Progenitor cell of endocrine pancreas (in vitro differentiated cells): ENCODE measurements at regions not wholly inside any gene's neighbourhood (a gene's known extent, or its start where the extent isn't known, plus 50 kb on each side); places are given as distances from the start of the nearest gene placed in this dataset.

ENCODE experiments used
- DNase-seq: peaks from one replicate; pipeline ENCODE4 v3.0.0; 2021; ENCODE audit warnings: low spot score; ENCODE audit not compliant: unreplicated experiment
- H3K27ac Mint-ChIP-seq: 2 replicates; pipeline ENCODE4 v1.8.0; 2021; ENCODE audit warnings: mild to moderate bottlenecking, moderate library complexity, mixed read lengths
- H3K27me3 Mint-ChIP-seq: 2 replicates; pipeline ENCODE4 v1.8.0; 2021; ENCODE audit warnings: mixed read lengths
- H3K36me3 Mint-ChIP-seq: 2 replicates; pipeline ENCODE4 v1.8.0; 2022; ENCODE audit warnings: mixed read lengths; ENCODE audit not compliant: insufficient read depth
- H3K4me1 Mint-ChIP-seq: 2 replicates; pipeline ENCODE4 v1.8.0; 2021; ENCODE audit warnings: low read depth, mixed read lengths
- H3K4me3 Mint-ChIP-seq: 2 replicates; pipeline ENCODE4 v1.8.0; 2021; ENCODE audit warnings: low read depth, mild to moderate bottlenecking, moderate library complexity, mixed read lengths
- H3K9me3 Mint-ChIP-seq: 2 replicates; pipeline ENCODE4 v1.8.0; 2021; ENCODE audit warnings: low read depth, mixed read lengths
- CTCF ChIP-seq: fragments of 200-600 bp; sonication (generic); IDR thresholded peaks from one replicate; pipeline ENCODE4 v1.5.0; 2021; ENCODE audit warnings: antibody characterized with exemption, mild to moderate bottlenecking; ENCODE audit not compliant: unreplicated experiment

- Mint-ChIP-seq H3K9me3 (peaks cover 6% of the 10 kb centered on the region), H3K36me3 (no peaks in the 10 kb centered on the region), H3K27me3 (no peaks in the 10 kb centered on the region), H3K4me3 (no peak overlapping the region), H3K27ac (no peak overlapping the region), H3K4me1 (no peaks in the 10 kb centered on the region)
- no peak for TF ChIP-seq CTCF
- DNase-seq, result no peak
Observed at GRCh38 chr6:67854098-67854497, 781.0 kb upstream of the ADGRB3 start.

GRCh38 chr6:67839818-67840217, 795.3 kb upstream of the ADGRB3 start:
- Mint-ChIP-seq H3K27me3 (no peaks in the 10 kb centered on the region), H3K27ac (no peak overlapping the region), H3K4me3 (no peak overlapping the region), H3K36me3 (no peaks in the 10 kb centered on the region), H3K9me3 (no peaks in the 10 kb centered on the region), H3K4me1 (no peaks in the 10 kb centered on the region)
- no peak for DNase-seq
- TF ChIP-seq CTCF, result no peak

GRCh38 chr6:67825201-67825895, 809.7 kb upstream of the ADGRB3 start:
- Mint-ChIP-seq H3K4me1 (no peaks in the 10 kb centered on the region), H3K27ac (no peak overlapping the region), H3K4me3 (no peak overlapping the region), H3K27me3 (no peaks in the 10 kb centered on the region), H3K9me3 (peaks cover 5% of the 10 kb centered on the region), H3K36me3 (no peaks in the 10 kb centered on the region)
- DNase-seq, result no peak
- no peak for TF ChIP-seq CTCF

GRCh38 chr6:67818322-67818721, 816.8 kb upstream of the ADGRB3 start:
- H3K9me3 Mint-ChIP-seq, result peaks cover 23% of the 10 kb centered on the region
- no peak for TF ChIP-seq CTCF
- no peak overlapping the region for H3K4me3 Mint-ChIP-seq
- no peak for DNase-seq
- H3K36me3 Mint-ChIP-seq, result no peaks in the 10 kb centered on the region
- H3K27ac Mint-ChIP-seq, result no peak overlapping the region
- H3K27me3 Mint-ChIP-seq, result no peaks in the 10 kb centered on the region
- no peaks in the 10 kb centered on the region for H3K4me1 Mint-ChIP-seq

GRCh38 chr6:67815623-67816022, 819.5 kb upstream of the ADGRB3 start:
- no peaks in the 10 kb centered on the region for H3K36me3 Mint-ChIP-seq
- no peak overlapping the region for H3K27ac Mint-ChIP-seq
- no peaks in the 10 kb centered on the region for H3K27me3 Mint-ChIP-seq
- H3K4me3 Mint-ChIP-seq, result no peak overlapping the region
- no peak for TF ChIP-seq CTCF
- peaks cover 25% of the 10 kb centered on the region for H3K9me3 Mint-ChIP-seq
- no peak for DNase-seq
- H3K4me1 Mint-ChIP-seq, result no peaks in the 10 kb centered on the region
